SK-N-MC (cell line): ENCODE measurements at regions not wholly inside any gene's neighbourhood (a gene's known extent, or its start where the extent isn't known, plus 50 kb on each side); places are given as distances from the start of the nearest gene placed in this dataset.

Experiments
- EZH2 ChIP-seq: fragments of 200-600 bp; sonication (generic); IDR thresholded peaks from one replicate; pipeline ENCODE4 v1.6.1; 2017; ENCODE audit warnings: antibody characterized with exemption
- FOXP2 ChIP-seq: optimal IDR thresholded peaks from 2 replicates; pipeline ENCODE3; 2011; ENCODE audit warnings: mild to moderate bottlenecking, moderate library complexity; ENCODE audit not compliant: insufficient read depth; ENCODE audit errors: extremely low read length, control extremely low read depth
- POLR2AphosphoS5 ChIP-seq: IDR thresholded peaks from 2 replicates; pipeline ENCODE4 v1.6.1; 2012; ENCODE audit warnings: mild to moderate bottlenecking, low read depth, low read length, borderline replicate concordance

DNA sequence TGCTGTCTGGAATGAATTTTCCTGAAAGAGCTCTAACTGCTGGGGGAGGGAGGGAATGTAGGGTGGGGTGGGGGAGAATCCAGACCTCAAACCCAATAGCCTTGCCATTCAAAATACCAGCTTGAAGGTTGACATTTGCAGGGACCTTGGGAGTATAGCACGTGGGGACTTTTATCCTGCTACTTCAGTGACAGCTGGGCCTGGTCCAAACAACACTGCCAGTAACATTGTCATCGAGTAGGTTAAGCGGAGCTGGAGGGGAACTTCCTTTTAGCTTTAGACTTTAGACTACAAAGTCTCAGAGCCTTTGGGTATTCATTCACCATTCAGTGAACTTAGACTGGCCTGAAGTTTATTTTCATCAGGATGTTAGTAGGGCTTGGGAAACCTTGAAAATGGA, 248.7 kb downstream of the MEIS1 start:
- no peak for TF ChIP-seq FOXP2
- TF ChIP-seq EZH2: no peak
- TF ChIP-seq POLR2AphosphoS5: no peak
